ENCODE measurements at regions not wholly inside any gene's neighbourhood (a gene's known extent, or its start where the extent isn't known, plus 50 kb on each side); places are given as distances from the start of the nearest gene placed in this dataset.
"Not testable (repeated sequence)": the region's sequence is repeated elsewhere in the genome, so short reads cannot be mapped to it uniquely, and the experiment has no call there.

DNA sequence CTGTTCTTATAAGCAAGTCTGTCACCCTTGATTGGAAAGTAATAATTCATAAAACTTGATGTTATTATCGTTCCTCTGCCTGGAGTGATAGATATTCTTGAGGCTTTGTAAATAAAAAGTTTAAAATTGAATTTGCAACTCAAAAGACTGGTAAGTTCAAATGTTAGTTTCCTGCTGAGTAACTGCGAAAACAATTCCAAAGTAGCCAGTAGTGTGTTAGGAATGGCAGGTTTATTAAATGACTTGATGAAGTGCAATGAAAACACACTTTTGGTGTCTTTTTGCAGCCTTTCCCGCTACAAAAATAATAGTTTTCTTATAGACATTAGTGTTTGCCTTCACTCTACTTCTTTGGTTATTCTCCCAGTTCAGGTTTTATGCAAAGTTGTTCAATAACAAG is 299.3 kb downstream of the DLEU7 start:
- no peaks in the 10 kb centered on the region for H3K9me3 ChIP-seq (ENCODE audit: insufficient read depth, low read depth, low read length)
- Mint-ChIP-seq H3K27me3 (ENCODE audit: low read depth, unreplicated experiment) (no peaks in the 10 kb centered on the region), H3K9me3 (ENCODE audit: unreplicated experiment) (peaks cover 2% of the 10 kb centered on the region), H3K4me3 (ENCODE audit: unreplicated experiment) (no peak overlapping the region), H3K36me3 (ENCODE audit: low read depth, unreplicated experiment) (no peaks in the 10 kb centered on the region), H3K27ac (ENCODE audit: unreplicated experiment) (peak overlapping the region; percentile 87), H3K4me1 (ENCODE audit: low read depth, unreplicated experiment) (peaks cover 15% of the 10 kb centered on the region)
- H3K27me3 ChIP-seq (ENCODE audit: insufficient read depth, low read length), result no peaks in the 10 kb centered on the region
- H3K27ac ChIP-seq (ENCODE audit: low read depth, low read length), result no peak overlapping the region
- H3K4me2 ChIP-seq (ENCODE audit: low read length), result peak overlapping the region; percentile 73
- no peak overlapping the region for H2AFZ ChIP-seq (ENCODE audit: low read depth, low read length)
- no peaks in the 10 kb centered on the region for H3K36me3 ChIP-seq (ENCODE audit: insufficient read depth, low read length)
- no peaks in the 10 kb centered on the region for H3K79me2 ChIP-seq (ENCODE audit: insufficient read depth, low read length)
- no peaks in the 10 kb centered on the region for H4K20me1 ChIP-seq (ENCODE audit: insufficient read depth, low read length)
- DNase-seq (ENCODE audit: low read depth), result no peak
- TF ChIP-seq, protein P1, sequence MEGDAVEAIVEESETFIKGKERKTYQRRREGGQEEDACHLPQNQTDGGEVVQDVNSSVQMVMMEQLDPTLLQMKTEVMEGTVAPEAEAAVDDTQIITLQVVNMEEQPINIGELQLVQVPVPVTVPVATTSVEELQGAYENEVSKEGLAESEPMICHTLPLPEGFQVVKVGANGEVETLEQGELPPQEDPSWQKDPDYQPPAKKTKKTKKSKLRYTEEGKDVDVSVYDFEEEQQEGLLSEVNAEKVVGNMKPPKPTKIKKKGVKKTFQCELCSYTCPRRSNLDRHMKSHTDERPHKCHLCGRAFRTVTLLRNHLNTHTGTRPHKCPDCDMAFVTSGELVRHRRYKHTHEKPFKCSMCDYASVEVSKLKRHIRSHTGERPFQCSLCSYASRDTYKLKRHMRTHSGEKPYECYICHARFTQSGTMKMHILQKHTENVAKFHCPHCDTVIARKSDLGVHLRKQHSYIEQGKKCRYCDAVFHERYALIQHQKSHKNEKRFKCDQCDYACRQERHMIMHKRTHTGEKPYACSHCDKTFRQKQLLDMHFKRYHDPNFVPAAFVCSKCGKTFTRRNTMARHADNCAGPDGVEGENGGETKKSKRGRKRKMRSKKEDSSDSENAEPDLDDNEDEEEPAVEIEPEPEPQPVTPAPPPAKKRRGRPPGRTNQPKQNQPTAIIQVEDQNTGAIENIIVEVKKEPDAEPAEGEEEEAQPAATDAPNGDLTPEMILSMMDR (IDR thresholded peaks at IDR 0.05; ENCODE audit: insufficient read depth, low read depth, low read length), result no peak
- TF ChIP-seq EZH2 (IDR thresholded peaks at IDR 0.05; ENCODE audit: insufficient read depth, low read length), result no peak
- H3K9ac ChIP-seq (ENCODE audit: low read length), result peak overlapping the region; percentile 20
- no peak overlapping the region for H3K4me3 ChIP-seq (ENCODE audit: insufficient read depth, low read depth, low read length)
- H3K4me1 ChIP-seq (ENCODE audit: insufficient read depth, low read length), result peaks cover 8% of the 10 kb centered on the region
- no peak for FAIRE-seq

DNA sequence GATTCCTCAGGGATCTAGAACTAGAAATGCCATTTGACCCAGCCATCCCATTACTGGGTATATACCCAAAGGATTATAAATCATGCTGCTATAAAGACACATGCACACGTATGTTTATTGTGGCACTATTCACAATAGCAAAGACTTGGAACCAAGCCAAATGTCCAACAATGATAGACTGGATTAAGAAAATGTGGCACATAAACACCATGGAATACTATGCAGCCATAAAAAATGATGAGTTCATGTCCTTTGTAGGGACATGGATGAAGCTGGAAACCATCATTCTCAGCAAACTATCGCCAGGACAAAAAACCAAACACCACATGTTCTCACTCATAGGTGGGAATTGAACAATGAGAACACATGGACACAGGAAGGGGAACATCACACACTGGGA is 296.3 kb downstream of the DLEU7 start:
- H4K20me1 ChIP-seq (ENCODE audit: insufficient read depth, low read length); H3K27ac ChIP-seq (ENCODE audit: low read depth, low read length); H3K9ac ChIP-seq (ENCODE audit: low read length); H3K4me3 ChIP-seq (ENCODE audit: insufficient read depth, low read depth, low read length); H3K4me2 ChIP-seq (ENCODE audit: low read length); H3K4me1 ChIP-seq (ENCODE audit: insufficient read depth, low read length); H3K27me3 ChIP-seq (ENCODE audit: insufficient read depth, low read length); H3K9me3 Mint-ChIP-seq (ENCODE audit: unreplicated experiment); H2AFZ ChIP-seq (ENCODE audit: low read depth, low read length); H3K36me3 ChIP-seq (ENCODE audit: insufficient read depth, low read length); FAIRE-seq; H3K4me3 Mint-ChIP-seq (ENCODE audit: unreplicated experiment); DNase-seq (ENCODE audit: low read depth); H3K27me3 Mint-ChIP-seq (ENCODE audit: low read depth, unreplicated experiment); H3K27ac Mint-ChIP-seq (ENCODE audit: unreplicated experiment); H3K79me2 ChIP-seq (ENCODE audit: insufficient read depth, low read length); H3K36me3 Mint-ChIP-seq (ENCODE audit: low read depth, unreplicated experiment); H3K9me3 ChIP-seq (ENCODE audit: insufficient read depth, low read depth, low read length): not testable (repeated sequence)
- H3K4me1 Mint-ChIP-seq (ENCODE audit: low read depth, unreplicated experiment), result peaks cover 15% of the 10 kb centered on the region

GRCh38 chr13:50548586-50548985 is 294.9 kb downstream of the DLEU7 start:
- Mint-ChIP-seq H3K4me1 (ENCODE audit: low read depth, unreplicated experiment) (peaks cover 11% of the 10 kb centered on the region), H3K27ac (ENCODE audit: unreplicated experiment) (no peak overlapping the region), H3K36me3 (ENCODE audit: low read depth, unreplicated experiment) (no peaks in the 10 kb centered on the region), H3K4me3 (ENCODE audit: unreplicated experiment) (no peak overlapping the region), H3K27me3 (ENCODE audit: low read depth, unreplicated experiment) (no peaks in the 10 kb centered on the region), H3K9me3 (ENCODE audit: unreplicated experiment) (peaks cover 2% of the 10 kb centered on the region)
- Histone ChIP-seq H2AFZ (ENCODE audit: low read depth, low read length) (no peak overlapping the region), H3K27me3 (ENCODE audit: insufficient read depth, low read length) (no peaks in the 10 kb centered on the region), H3K36me3 (ENCODE audit: insufficient read depth, low read length) (no peaks in the 10 kb centered on the region), H3K9me3 (ENCODE audit: insufficient read depth, low read depth, low read length) (no peaks in the 10 kb centered on the region), H3K4me3 (ENCODE audit: insufficient read depth, low read depth, low read length) (no peak overlapping the region), H3K4me2 (ENCODE audit: low read length) (no peak overlapping the region), H4K20me1 (ENCODE audit: insufficient read depth, low read length) (no peaks in the 10 kb centered on the region), H3K79me2 (ENCODE audit: insufficient read depth, low read length) (no peaks in the 10 kb centered on the region), H3K27ac (ENCODE audit: low read depth, low read length) (no peak overlapping the region), H3K9ac (ENCODE audit: low read length) (no peak overlapping the region), H3K4me1 (ENCODE audit: insufficient read depth, low read length) (peaks cover 5% of the 10 kb centered on the region)
- no peak for TF ChIP-seq EZH2 (IDR thresholded peaks at IDR 0.05; ENCODE audit: insufficient read depth, low read length)
- TF ChIP-seq, protein P1 (IDR thresholded peaks at IDR 0.05; ENCODE audit: insufficient read depth, low read depth, low read length), result no peak
- DNase-seq (ENCODE audit: low read depth) (no peak), FAIRE-seq (no peak)

All from astrocyte (in vitro differentiated cells and primary cell).